HG02588 (cell line): ENCODE measurements at regions not wholly inside any gene's neighbourhood (a gene's known extent, or its start where the extent isn't known, plus 50 kb on each side); places are given as distances from the start of the nearest gene placed in this dataset.
"Not testable (repeated sequence)": the region's sequence is repeated elsewhere in the genome, so short reads cannot be mapped to it uniquely, and the experiment has no call there.

Source experiments
- ATAC-seq: cut with Tn5 transposase; IDR thresholded peaks from one replicate; pipeline ENCODE4 v1.9.1; 2021; ENCODE audit warnings: mild to moderate bottlenecking, moderate library complexity; ENCODE audit not compliant: unreplicated experiment

DNA sequence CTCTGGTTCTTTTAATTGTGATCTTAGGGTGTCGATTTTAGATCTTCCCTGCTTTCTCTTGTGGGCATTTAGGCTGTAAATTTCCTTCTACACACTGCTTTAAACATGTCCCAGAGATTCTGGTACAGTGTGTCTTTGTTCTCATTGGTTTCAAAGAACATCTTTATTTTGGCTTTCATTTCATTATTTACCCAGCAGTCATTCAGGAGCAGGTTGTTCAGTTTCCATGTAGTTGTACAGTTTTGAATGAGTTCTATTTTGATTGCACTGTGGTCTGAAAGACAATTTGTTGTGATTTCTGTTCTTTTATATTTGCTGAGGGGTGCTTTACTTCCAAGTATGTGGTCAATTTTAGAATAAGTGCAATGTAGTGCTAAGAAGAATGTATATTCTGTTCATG lies 423.8 kb downstream of the PIK3C3 start:
- not testable (repeated sequence) for ATAC-seq

- not testable (repeated sequence) for ATAC-seq
Measured at GRCh38 chr18:42381236-42381635, 426.2 kb downstream of the PIK3C3 start.

DNA sequence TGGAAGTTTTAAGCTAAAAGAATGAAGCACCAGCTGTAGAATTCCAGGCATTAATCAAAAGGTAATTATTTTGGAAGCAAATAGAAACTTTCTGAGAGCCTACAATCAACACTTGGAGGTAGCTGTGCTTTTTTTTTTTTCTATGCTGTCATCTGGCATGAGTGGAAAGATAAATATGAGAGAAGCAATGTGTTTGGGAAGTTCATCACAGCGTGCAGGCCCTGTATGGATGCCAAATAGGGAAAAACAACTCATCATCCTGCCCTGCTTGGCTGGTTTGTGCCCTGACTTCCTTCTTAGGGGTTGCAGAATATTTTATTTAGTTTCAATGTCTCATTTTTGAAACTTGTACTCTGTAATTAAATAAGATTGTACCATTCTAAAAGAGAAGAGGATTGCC lies 437.4 kb downstream of the PIK3C3 start:
- ATAC-seq, result no peak

- no peak for ATAC-seq
Measured at GRCh38 chr18:42392926-42393325, 437.9 kb downstream of the PIK3C3 start.

GRCh38 chr18:42394238-42394637 lies 439.2 kb downstream of the PIK3C3 start:
- no peak for ATAC-seq

DNA sequence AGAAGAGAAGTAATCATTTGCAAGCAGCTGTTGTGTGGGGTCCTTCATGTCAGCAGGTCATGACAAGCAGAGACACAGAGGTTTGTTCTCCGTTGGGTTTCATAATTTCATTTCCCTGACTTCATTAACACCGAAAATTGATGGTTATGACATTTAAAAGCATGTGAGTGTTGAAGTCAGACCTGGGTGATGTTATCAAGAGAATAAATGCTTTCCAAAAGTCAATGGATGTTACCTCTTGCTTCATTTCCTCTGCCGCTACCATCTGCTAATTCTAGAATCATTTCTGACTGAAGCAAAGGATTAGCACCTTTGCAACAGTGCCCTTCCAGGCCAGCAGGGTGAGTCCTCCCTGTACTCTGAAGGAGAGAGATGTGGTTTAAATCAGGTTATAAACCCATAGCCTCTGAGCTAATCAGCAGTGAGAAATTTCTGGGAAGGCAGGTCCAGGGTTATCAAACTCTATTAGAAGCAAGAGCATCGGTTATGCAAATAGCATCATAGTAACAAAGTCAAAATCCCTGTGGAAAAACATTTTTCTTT lies 446.2 kb downstream of the PIK3C3 start:
- no peak for ATAC-seq

DNA sequence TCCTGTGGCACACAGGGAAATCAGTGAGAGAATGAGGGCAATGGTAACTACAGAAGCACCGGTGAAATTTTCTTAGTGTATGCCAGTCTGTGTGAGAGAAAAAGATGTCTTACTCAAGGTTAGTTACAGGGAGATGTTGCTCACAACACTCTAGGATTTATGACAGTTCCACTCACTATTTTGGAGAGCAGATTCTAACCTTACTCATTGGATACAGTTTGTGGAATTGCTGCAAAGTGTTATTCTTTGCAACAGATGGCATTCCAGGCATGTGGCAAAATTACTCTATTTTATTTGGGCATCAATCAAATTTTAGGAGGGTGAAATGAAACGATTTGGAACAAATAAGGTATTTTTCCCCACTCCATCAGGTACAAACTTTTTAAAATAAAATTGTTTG lies 449.1 kb downstream of the PIK3C3 start:
- ATAC-seq, result no peak

- ATAC-seq, result no peak
Measured at GRCh38 chr18:42409005-42409404, 454.0 kb downstream of the PIK3C3 start.

GRCh38 chr18:42412281-42412680 lies 457.2 kb downstream of the PIK3C3 start:
- ATAC-seq, result no peak

DNA sequence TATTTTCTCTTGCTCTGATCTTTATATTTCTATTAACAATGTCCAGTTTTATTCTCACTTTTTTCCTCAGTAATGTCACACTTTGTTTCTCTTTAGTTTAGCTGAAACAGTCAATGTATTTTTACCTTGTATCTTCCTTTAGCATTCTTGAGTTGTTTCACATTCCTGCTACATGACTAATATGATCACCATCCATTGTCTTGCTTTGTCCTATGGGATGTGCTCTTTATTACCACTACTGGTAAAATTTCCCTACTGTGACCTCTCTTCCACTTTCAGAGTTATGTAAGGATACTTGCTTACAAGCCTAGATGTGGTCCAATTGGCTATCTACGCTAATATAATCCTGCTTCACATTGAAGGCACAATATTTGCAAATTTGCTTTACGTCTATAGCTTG lies 457.9 kb downstream of the PIK3C3 start:
- ATAC-seq, result no peak

DNA sequence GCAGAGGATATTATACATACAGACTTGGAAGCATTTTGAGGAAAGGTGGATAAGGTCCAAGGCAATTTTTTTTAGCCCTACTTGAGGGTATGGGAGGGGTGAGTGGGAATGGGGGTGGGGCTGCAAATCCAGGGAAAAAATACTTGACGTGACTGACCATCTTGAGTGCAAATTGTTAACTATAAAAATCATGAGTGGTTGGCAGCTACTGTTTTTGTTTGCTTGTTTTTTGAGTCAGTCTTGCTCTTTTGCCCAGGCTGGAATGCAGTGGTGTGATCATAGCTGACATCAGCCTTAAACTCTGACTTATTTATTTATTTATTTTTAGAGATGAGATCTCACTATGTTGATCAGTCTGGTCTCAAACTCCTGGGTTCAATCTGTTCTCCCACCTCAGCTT lies 458.8 kb downstream of the PIK3C3 start:
- ATAC-seq, result no peak

GRCh38 chr18:42414756-42415454 lies 459.9 kb downstream of the PIK3C3 start:
- no peak for ATAC-seq

- no peak for ATAC-seq
Measured at GRCh38 chr18:42417189-42417588, 462.2 kb downstream of the PIK3C3 start.

DNA sequence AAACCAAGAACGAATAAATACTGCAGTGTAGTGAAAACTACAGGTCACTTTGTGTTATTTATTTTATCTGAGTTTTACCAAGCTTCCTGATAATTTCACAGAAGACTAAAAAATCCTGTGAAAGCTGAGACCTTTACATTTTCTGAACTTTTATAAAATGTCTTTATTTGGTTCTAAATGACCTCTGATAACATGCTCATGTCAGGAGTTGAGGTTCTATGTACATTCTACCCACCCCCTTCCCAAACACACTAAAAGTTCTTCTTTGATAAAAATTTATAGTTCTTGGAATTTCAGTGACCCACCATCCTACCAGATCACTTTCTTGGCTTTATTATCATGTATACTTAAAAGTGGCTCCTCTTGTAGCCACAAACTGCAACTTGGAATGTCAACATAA lies 463.1 kb downstream of the PIK3C3 start:
- ATAC-seq, result no peak

DNA sequence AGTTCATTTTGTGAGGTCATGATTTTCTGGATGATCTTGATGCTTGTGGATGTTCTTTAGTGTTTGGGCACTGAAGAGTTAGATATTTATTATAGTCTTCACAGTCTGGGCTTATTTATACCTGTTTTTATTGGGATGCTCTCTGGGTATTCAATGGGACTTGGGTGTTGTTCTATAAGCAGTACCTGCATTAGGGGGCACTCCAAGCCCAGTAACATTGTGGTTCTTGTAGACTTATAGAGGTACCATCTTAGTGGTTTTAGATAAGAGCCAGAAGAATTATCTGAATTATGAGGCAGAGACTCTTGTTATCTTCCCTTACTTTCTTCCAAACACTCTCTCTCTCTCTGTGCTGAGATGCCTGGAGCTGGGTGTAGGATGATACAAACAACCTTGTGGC lies 470.0 kb downstream of the PIK3C3 start:
- no peak for ATAC-seq

DNA sequence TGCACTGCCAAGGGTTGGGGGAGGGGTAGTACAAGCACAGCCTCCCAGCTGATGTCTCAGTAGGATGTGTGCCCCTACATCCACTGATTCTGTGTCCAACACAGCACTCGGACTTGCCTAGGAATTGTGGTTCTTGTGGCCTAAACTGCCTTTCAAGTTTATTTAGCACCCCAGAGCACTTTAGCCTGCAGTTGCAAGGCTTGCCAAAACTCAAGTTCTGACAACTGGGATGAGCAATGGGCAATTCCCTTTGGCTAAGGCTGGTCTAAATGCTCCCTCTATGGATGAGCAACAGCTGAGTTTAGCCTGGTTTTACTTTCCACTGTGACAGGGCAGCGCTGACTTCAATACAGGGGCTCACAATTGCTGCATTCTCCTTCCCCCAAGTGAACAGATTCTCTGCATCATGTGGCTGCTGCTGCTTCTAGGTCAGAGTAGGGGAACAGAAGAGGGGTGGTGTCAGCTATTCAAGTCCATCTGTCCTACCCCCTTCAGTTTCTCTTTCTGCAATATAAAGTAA lies 471.5 kb downstream of the PIK3C3 start:
- no peak for ATAC-seq

DNA sequence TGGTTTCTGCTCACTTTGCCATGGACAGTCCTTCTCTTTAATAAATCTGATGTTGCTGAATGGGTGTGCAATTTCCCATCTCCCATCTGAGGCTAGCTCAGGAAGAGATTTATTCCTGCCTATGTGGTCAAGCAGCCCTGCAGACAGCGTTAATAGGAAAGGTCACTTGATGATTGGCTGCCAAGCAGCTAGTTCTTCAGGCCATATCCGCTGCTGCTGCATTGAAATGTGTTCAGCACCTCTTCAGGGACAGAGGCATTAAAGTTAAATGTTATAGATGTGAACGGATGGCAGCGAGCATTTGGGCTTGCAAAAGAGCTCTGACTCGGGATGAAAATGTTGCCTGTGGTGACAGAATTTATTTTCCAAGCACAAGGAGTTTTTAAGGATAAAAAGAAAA lies 474.2 kb downstream of the PIK3C3 start:
- no peak for ATAC-seq

DNA sequence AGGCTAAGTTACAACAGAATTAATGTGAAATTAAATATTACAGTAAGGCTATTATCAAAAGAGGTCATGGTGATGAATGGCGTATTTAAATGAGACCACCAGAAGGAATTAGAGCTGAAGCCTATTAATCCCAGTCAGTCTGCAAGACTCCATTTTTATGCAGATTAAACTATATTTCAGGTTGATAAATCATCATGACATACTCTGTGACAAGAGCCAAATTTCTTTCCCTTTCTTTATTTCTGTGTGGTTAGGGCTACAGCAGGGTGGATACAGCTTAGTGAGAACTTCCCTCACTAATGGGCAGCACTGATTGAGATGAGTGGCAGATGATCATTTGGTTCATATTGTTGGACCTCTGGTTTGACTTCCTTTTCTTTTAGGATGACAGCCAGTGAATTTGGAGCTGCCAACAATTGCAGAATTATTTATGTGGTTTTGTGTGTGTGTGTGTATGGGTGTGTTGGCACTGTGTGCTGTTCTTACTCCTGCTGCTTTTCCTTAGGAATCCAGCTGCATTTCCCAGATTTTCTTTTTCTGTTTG lies 481.3 kb downstream of the PIK3C3 start:
- ATAC-seq, result no peak

DNA sequence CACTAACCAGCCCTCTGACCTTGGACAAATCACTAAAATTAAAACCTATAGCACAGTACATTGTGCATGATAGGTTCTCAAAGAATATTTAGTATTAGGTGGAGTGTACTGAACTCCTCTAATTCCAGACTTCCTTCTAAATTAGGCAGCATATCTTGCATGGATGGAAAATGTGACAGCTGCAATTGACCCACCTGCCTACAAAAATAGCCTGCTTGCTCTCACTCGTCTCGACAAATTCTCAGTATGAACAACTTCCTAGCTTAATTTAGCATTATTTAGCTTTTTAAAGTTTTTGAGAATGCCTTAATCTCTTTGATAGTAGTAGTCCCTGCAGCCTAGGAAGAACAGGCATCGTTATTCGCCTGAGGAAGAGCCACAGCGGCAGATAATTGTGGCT lies 482.0 kb downstream of the PIK3C3 start:
- ATAC-seq, result no peak

DNA sequence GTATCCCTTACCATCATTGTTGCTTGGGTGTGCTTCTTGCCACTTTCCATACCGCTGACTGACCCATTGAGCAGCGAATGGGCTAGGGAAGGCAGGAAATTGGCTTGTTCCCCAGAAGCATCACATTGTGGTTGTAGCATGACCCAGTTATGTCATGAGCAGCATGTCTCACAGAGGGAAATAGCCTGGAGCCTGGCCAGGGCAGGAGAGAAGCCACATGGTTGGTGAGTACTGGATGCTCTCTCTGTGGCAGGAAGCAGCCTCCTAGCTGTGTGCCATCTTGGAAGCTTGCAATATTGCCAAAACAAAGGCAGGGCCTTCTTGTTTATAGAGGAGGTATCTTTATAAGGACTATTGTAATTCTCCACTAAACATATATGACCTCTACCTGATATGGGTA lies 482.6 kb downstream of the PIK3C3 start:
- no peak for ATAC-seq

GRCh38 chr18:42442656-42443055 lies 487.6 kb downstream of the PIK3C3 start:
- ATAC-seq, result no peak

GRCh38 chr18:42444349-42444748 lies 489.3 kb downstream of the PIK3C3 start:
- no peak for ATAC-seq

DNA sequence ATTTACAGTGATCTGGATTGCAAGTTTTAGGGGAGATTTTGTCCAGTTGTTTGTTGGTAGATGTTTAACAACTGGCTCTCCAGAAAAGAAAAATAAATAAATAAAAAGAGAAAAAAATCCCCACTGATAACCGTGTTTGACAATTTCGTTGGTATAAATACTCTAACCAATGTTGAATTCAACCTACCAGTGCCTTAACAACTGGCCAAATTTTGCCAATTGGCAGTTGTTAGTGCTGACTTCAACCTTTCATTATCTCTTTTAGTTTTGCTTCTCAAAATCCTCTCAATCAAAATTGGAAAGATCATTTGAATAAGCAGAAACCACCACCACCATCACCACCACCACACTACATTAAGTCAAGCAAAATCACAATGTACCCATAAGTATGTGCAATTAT lies 490.3 kb downstream of the PIK3C3 start:
- no peak for ATAC-seq
